ENCODE measurements at regions not wholly inside any gene's neighbourhood (a gene's known extent, or its start where the extent isn't known, plus 50 kb on each side); places are given as distances from the start of the nearest gene placed in this dataset.

- Histone ChIP-seq H2AFZ (ENCODE audit: low read length) (no peak overlapping the region), H3K9ac (ENCODE audit: low read length) (no peak overlapping the region), H3K9me2 (replicated peaks; ENCODE audit: low read length) (no peaks in the 10 kb centered on the region), H3K36me3 (ENCODE audit: low read depth, low read length) (no peaks in the 10 kb centered on the region), H3K4me2 (ENCODE audit: low read length) (no peak overlapping the region), H3K9me3 (ENCODE audit: low read length) (no peaks in the 10 kb centered on the region), H3K27ac (ENCODE audit: low read length) (no peak overlapping the region), H3K4me3 (ENCODE audit: low read length) (no peak overlapping the region), H3K79me2 (ENCODE audit: low read length) (no peaks in the 10 kb centered on the region), H3F3A (ENCODE audit: low read length, unreplicated experiment) (no peaks in the 10 kb centered on the region), H4K20me1 (ENCODE audit: low read length) (no peaks in the 10 kb centered on the region), H3K27me3 (ENCODE audit: low read length) (0 out of 2 replicates have a peak, but pooled peaks cover 4% of the 10 kb centered on the region), H3K4me1 (ENCODE audit: insufficient read depth, low read length) (no peaks in the 10 kb centered on the region)
- ATAC-seq (no peak), DNase-seq (no peak)
- intact Hi-C loops (cut with micrococcal nuclease): no loop called here
- ChIA-PET POLR2A (ENCODE audit: unreplicated experiment) (no interaction called here), CTCF (no interaction called here)
- TF ChIP-seq EZH2phosphoT487 (IDR thresholded peaks at IDR 0.05; ENCODE audit: borderline replicate concordance, low read length) (no peak), CTCF (conservative IDR thresholded peaks at IDR 0.05; ENCODE audit: low read depth, low read length) (no peak), EZH2 (IDR thresholded peaks at IDR 0.05; ENCODE audit: low read length, unreplicated experiment) (no peak)
- BruUV-seq (replicated peaks): no TSS peak
Observed at GRCh38 chr5:147068998-147069397, 165.8 kb upstream of the STK32A start.

- no peak overlapping the region for H3K9ac ChIP-seq (ENCODE audit: low read length)
- intact Hi-C loops (cut with micrococcal nuclease): no loop called here
- 0 out of 2 replicates have a peak, but pooled peaks cover 4% of the 10 kb centered on the region for H3K27me3 ChIP-seq (ENCODE audit: low read length)
- H3K4me1 ChIP-seq (ENCODE audit: insufficient read depth, low read length): no peaks in the 10 kb centered on the region
- DNase-seq (no peak), ATAC-seq (no peak)
- no peaks in the 10 kb centered on the region for H3K79me2 ChIP-seq (ENCODE audit: low read length)
- H3F3A ChIP-seq (ENCODE audit: low read length, unreplicated experiment): no peaks in the 10 kb centered on the region
- H2AFZ ChIP-seq (ENCODE audit: low read length): no peak overlapping the region
- no peaks in the 10 kb centered on the region for H3K9me2 ChIP-seq (replicated peaks; ENCODE audit: low read length)
- no peak overlapping the region for H3K4me2 ChIP-seq (ENCODE audit: low read length)
- no peak overlapping the region for H3K4me3 ChIP-seq (ENCODE audit: low read length)
- CTCF ChIA-PET: no interaction called here
- no peak overlapping the region for H3K27ac ChIP-seq (ENCODE audit: low read length)
- H3K9me3 ChIP-seq (ENCODE audit: low read length): no peaks in the 10 kb centered on the region
- BruUV-seq (replicated peaks): no TSS peak
- no peaks in the 10 kb centered on the region for H3K36me3 ChIP-seq (ENCODE audit: low read depth, low read length)
- POLR2A ChIA-PET (ENCODE audit: unreplicated experiment): no interaction called here
- TF ChIP-seq EZH2phosphoT487 (IDR thresholded peaks at IDR 0.05; ENCODE audit: borderline replicate concordance, low read length): no peak
- no peak for TF ChIP-seq EZH2 (IDR thresholded peaks at IDR 0.05; ENCODE audit: low read length, unreplicated experiment)
- no peak for TF ChIP-seq CTCF (conservative IDR thresholded peaks at IDR 0.05; ENCODE audit: low read depth, low read length)
- no peaks in the 10 kb centered on the region for H4K20me1 ChIP-seq (ENCODE audit: low read length)
Observed at GRCh38 chr5:147072622-147073021, 162.2 kb upstream of the STK32A start.

- no TSS peak for BruUV-seq (replicated peaks)
- no peaks in the 10 kb centered on the region for H3F3A ChIP-seq (ENCODE audit: low read length, unreplicated experiment)
- H2AFZ ChIP-seq (ENCODE audit: low read length): no peak overlapping the region
- no peak overlapping the region for H3K4me2 ChIP-seq (ENCODE audit: low read length)
- H3K9me3 ChIP-seq (ENCODE audit: low read length): no peaks in the 10 kb centered on the region
- intact Hi-C loops (cut with micrococcal nuclease): no loop called here
- no peaks in the 10 kb centered on the region for H4K20me1 ChIP-seq (ENCODE audit: low read length)
- no peaks in the 10 kb centered on the region for H3K4me1 ChIP-seq (ENCODE audit: insufficient read depth, low read length)
- H3K9me2 ChIP-seq (replicated peaks; ENCODE audit: low read length): no peaks in the 10 kb centered on the region
- TF ChIP-seq CTCF (conservative IDR thresholded peaks at IDR 0.05; ENCODE audit: low read depth, low read length) (no peak), EZH2phosphoT487 (IDR thresholded peaks at IDR 0.05; ENCODE audit: borderline replicate concordance, low read length) (no peak), EZH2 (IDR thresholded peaks at IDR 0.05; ENCODE audit: low read length, unreplicated experiment) (no peak)
- H3K27me3 ChIP-seq (ENCODE audit: low read length): 0 out of 2 replicates have a peak, but pooled peaks cover 4% of the 10 kb centered on the region
- H3K9ac ChIP-seq (ENCODE audit: low read length): no peak overlapping the region
- ChIA-PET CTCF (no interaction called here), POLR2A (ENCODE audit: unreplicated experiment) (no interaction called here)
- ATAC-seq (no peak), DNase-seq (no peak)
- no peak overlapping the region for H3K4me3 ChIP-seq (ENCODE audit: low read length)
- no peaks in the 10 kb centered on the region for H3K79me2 ChIP-seq (ENCODE audit: low read length)
- no peak overlapping the region for H3K27ac ChIP-seq (ENCODE audit: low read length)
- no peaks in the 10 kb centered on the region for H3K36me3 ChIP-seq (ENCODE audit: low read depth, low read length)
Observed at GRCh38 chr5:147073098-147073497, 161.7 kb upstream of the STK32A start.

Measured in PC-3 (cell line).